Upper lobe of left lung (tissue), 6 donors: ENCODE measurements at regions not wholly inside any gene's neighbourhood (a gene's known extent, or its start where the extent isn't known, plus 50 kb on each side); places are given as distances from the start of the nearest gene placed in this dataset.

Source experiments
- ATAC-seq, 2 donors: fragments of 200-7000 bp; cut with Tn5 transposase; one replicate each; pipeline ENCODE4 v1.9.1; 2022; ENCODE audit warnings: mild to moderate bottlenecking in 2 of 2, moderate library complexity in 2 of 2; ENCODE audit not compliant: low FRiP score in 2 of 2
- DNase-seq, 2 donors: peaks; one replicate each; pipeline ENCODE4 v3.0.0-alpha.2; 2019 to 2020
- H3K27ac ChIP-seq, 4 donors: fragments of 200-600 bp; sonication (generic); one replicate each; pipeline ENCODE4 v1.5.1; 2016 to 2019
- H3K27me3 ChIP-seq, 4 donors: fragments of 200-600 bp; sonication (generic); one replicate each; pipeline ENCODE4 v1.5.1; 2017 to 2019
- H3K36me3 ChIP-seq, 4 donors: fragments of 200-600 bp; sonication (generic); one replicate each; pipeline ENCODE4 v1.5.1; 2016 to 2019
- H3K4me1 ChIP-seq, 4 donors: fragments of 200-600 bp; sonication (generic); one replicate each; pipeline ENCODE4 v1.5.1; 2018 to 2019
- H3K4me3 ChIP-seq, 4 donors: fragments of 200-600 bp; sonication (generic); one replicate each; pipeline ENCODE4 v1.5.1; 2017 to 2019; ENCODE audit warnings: mild to moderate bottlenecking in 2 of 4, moderate library complexity in 1 of 4
- H3K9me3 ChIP-seq, 4 donors: fragments of 200-600 bp; sonication (generic); one replicate each; pipeline ENCODE4 v1.5.1; 2018 to 2019
- EP300 ChIP-seq, 4 donors: sonication (generic); formaldehyde crosslinking; IDR thresholded peaks; one replicate each; pipeline ENCODE4 v1.5.1; 2017; ENCODE audit warnings: antibody characterized with exemption in 4 of 4, control low read depth in 2 of 4
- POLR2A ChIP-seq, 4 donors: fragments of 450-650 bp; IDR thresholded peaks; one replicate each; pipeline ENCODE4 v1.5.1; 2016 to 2017; ENCODE audit warnings: antibody characterized with exemption in 4 of 4, mild to moderate bottlenecking in 2 of 4
- POLR2AphosphoS5 ChIP-seq, 2 donors: sonication (generic); formaldehyde crosslinking; IDR thresholded peaks; one replicate each; pipeline ENCODE4 v1.5.1; 2017; ENCODE audit warnings: antibody characterized with exemption in 2 of 2
- WGBS, 2 donors: methylation state at CpG; one replicate each; pipeline ENCODE4 v1.1.5; 2017 to 2018; 5-methylcytosine and 5-hydroxymethylcytosine counted together
- TF ChIP-seq, protein P1 (sequence below), 6 experiments: fragments of 450-650 bp in 4 of 6; fragments of 200-600 bp in 2 of 6; sonication (generic) in 2 of 6; IDR thresholded peaks; one replicate each; pipeline ENCODE4 v1.5.1; 2016 to 2019; ENCODE audit warnings: antibody characterized with exemption in 6 of 6
- donor health status: DM: no; HTN: no; CAD: no; lungs with moderate emphysema.
- donor health status: DM: no; HTN: yes; CAD: no; lungs with severe emphysema.

DNA sequence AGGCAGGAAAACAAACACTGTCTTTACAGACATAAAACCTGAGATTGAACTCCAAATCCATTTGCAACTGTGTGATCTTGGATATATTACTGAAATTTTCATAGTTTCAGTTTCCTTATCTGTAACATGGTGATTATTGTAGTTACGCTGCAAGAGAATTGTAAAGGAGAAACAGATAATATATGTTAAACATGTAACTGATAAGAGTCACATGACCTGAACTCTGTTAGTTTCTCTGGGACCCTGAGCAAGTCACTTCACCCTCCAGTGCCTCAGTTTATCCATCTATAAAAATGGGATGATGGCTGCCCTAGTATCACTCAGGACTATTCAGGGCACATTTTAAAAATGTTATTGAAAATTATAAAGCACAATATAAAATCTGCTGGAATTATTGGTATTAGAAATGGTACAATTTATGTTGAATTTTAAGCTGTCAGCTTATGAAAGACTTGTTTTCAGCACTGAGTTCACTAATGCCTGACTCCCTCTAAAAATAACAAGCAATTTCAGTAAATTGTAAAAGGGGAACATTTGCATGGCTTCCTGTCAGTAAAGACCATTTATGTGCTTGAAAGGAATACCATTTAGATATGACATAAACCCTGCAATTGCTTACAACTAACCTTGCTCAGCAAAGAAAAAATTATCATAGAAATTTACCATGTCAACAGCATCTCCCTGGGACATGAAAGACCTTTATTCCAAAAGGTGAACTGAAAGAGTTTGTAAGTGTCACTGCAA is 393.5 kb downstream of the RAD51AP2 start:
- WGBS, 2 donors: 90 to 94% methylated on average over 1 of the region's 1 CpG
- TF ChIP-seq POLR2A (IDR thresholded peaks at IDR 0.05) (no peak), POLR2AphosphoS5 (IDR thresholded peaks at IDR 0.05) (no peak)
- no peak for ATAC-seq

DNA sequence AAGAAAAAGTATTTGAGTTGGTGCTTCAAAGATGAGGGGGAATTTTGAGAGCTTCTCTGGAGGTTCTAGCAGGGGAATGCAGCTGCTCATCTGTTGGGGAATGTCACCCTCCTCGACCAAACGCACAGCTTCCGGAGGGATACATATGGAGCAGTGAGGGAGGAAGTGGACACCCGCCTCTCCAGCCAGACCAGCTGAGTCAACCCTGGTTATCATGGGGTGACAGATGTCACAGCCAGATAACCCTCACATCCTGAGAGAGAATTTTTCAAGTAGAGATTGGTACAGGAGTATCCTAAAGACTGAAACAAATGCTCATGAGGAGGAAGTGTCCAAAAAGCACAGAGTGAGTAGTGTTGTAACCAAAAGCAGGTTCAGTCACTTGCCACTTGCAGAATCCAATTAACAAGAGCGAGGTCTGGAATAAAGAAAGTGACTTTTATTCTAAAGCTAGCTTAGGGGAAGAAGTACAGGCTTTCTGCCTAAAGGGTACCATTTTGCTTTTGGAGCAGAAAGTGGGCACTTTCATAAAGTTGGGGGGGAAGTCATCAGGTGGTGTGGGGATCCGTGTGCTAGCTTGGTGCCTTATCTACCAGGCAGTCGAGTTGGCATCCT is 395.2 kb downstream of the RAD51AP2 start:
- ATAC-seq (no peak), DNase-seq (no peak)
- WGBS, 2 donors: 41 to 47% methylated on average over 7 of the region's 7 CpGs

More for the DNA sequence above, 393.5 kb downstream of the RAD51AP2 start:
- Histone ChIP-seq H3K4me1 (no peaks in the 10 kb centered on the region), H3K36me3 (no peaks in the 10 kb centered on the region), H3K27ac (no peak overlapping the region), H3K4me3 (no peak overlapping the region), H3K9me3 (no peaks in the 10 kb centered on the region), H3K27me3 (no peaks in the 10 kb centered on the region)
- DNase-seq: no peak

GRCh38 chr2:17115466-17115865 is 402.8 kb downstream of the RAD51AP2 start:
- Histone ChIP-seq H3K4me1 (no peaks in the 10 kb centered on the region), H3K27me3 (no peaks in the 10 kb centered on the region), H3K9me3 (no peaks in the 10 kb centered on the region), H3K36me3 (no peaks in the 10 kb centered on the region), H3K4me3 (no peak overlapping the region), H3K27ac (no peak overlapping the region)
- TF ChIP-seq EP300 (IDR thresholded peaks at IDR 0.05): no peak
- no peak for TF ChIP-seq POLR2A (IDR thresholded peaks at IDR 0.05)
- TF ChIP-seq, protein P1, sequence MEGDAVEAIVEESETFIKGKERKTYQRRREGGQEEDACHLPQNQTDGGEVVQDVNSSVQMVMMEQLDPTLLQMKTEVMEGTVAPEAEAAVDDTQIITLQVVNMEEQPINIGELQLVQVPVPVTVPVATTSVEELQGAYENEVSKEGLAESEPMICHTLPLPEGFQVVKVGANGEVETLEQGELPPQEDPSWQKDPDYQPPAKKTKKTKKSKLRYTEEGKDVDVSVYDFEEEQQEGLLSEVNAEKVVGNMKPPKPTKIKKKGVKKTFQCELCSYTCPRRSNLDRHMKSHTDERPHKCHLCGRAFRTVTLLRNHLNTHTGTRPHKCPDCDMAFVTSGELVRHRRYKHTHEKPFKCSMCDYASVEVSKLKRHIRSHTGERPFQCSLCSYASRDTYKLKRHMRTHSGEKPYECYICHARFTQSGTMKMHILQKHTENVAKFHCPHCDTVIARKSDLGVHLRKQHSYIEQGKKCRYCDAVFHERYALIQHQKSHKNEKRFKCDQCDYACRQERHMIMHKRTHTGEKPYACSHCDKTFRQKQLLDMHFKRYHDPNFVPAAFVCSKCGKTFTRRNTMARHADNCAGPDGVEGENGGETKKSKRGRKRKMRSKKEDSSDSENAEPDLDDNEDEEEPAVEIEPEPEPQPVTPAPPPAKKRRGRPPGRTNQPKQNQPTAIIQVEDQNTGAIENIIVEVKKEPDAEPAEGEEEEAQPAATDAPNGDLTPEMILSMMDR (IDR thresholded peaks at IDR 0.05): no peak
- 69 to 74% methylated on average over 1 of the region's 1 CpG for WGBS, 2 donors
- DNase-seq (no peak), ATAC-seq (no peak)

More for the DNA sequence above, 395.2 kb downstream of the RAD51AP2 start:
- no peak for TF ChIP-seq POLR2A (IDR thresholded peaks at IDR 0.05)
- TF ChIP-seq POLR2AphosphoS5 (IDR thresholded peaks at IDR 0.05): no peak
- TF ChIP-seq EP300 (IDR thresholded peaks at IDR 0.05): no peak
- TF ChIP-seq, protein P1 (IDR thresholded peaks at IDR 0.05): no peak
- no peak overlapping the region for H3K4me3 ChIP-seq
- no peaks in the 10 kb centered on the region for H3K27me3 ChIP-seq
- H3K36me3 ChIP-seq: no peaks in the 10 kb centered on the region
- H3K9me3 ChIP-seq: no peaks in the 10 kb centered on the region
- no peak overlapping the region for H3K27ac ChIP-seq
- H3K4me1 ChIP-seq: no peaks in the 10 kb centered on the region

DNA sequence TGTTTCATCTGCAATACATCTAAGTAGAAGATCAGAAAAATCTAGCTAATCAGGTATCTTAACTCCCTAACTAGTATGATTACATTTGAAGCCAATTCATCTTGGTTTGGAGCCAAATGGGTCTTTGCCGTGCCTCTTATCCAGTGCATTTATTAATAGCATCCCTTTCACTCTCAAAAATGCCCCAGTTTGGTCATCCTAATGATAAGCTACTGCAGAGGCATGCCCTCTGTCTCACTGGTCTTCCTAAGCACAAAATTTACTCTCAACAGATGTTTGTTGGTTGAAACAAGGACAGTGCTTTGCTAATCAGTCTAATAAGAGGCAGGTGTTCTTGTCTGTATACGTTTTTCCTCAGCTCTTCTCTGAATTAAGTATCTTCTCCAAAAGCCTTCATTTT is 403.2 kb downstream of the RAD51AP2 start:
- WGBS, 2 donors: 44 to 64% methylated on average over 2 of the region's 2 CpGs
- ATAC-seq: no peak
- H3K4me3 ChIP-seq: no peak overlapping the region
- H3K36me3 ChIP-seq: no peaks in the 10 kb centered on the region
- H3K27ac ChIP-seq: no peak overlapping the region
- no peaks in the 10 kb centered on the region for H3K4me1 ChIP-seq
- TF ChIP-seq, protein P1 (IDR thresholded peaks at IDR 0.05): no peak
- TF ChIP-seq POLR2AphosphoS5 (IDR thresholded peaks at IDR 0.05): no peak
- TF ChIP-seq EP300 (IDR thresholded peaks at IDR 0.05): no peak
- TF ChIP-seq POLR2A (IDR thresholded peaks at IDR 0.05): no peak
- H3K27me3 ChIP-seq: no peaks in the 10 kb centered on the region
- no peaks in the 10 kb centered on the region for H3K9me3 ChIP-seq
- DNase-seq: no peak

- ATAC-seq: no peak
- no peak overlapping the region for H3K27ac ChIP-seq
- no peaks in the 10 kb centered on the region for H3K4me1 ChIP-seq
- DNase-seq: no peak
- 32 to 50% methylated on average over 2 of the region's 2 CpGs for WGBS, 2 donors
- no peak for TF ChIP-seq POLR2A (IDR thresholded peaks at IDR 0.05)
- no peak for TF ChIP-seq EP300 (IDR thresholded peaks at IDR 0.05)
- TF ChIP-seq, protein P1 (IDR thresholded peaks at IDR 0.05): no peak
- TF ChIP-seq POLR2AphosphoS5 (IDR thresholded peaks at IDR 0.05): no peak
- no peaks in the 10 kb centered on the region for H3K36me3 ChIP-seq
- H3K9me3 ChIP-seq: no peaks in the 10 kb centered on the region
- H3K27me3 ChIP-seq: no peaks in the 10 kb centered on the region
- no peak overlapping the region for H3K4me3 ChIP-seq
These were observed 410.4 kb downstream of the RAD51AP2 start for GRCh38 chr2:17107871-17108270.
